ENCODE measurements at regions not wholly inside any gene's neighbourhood (a gene's known extent, or its start where the extent isn't known, plus 50 kb on each side); places are given as distances from the start of the nearest gene placed in this dataset.

DNA sequence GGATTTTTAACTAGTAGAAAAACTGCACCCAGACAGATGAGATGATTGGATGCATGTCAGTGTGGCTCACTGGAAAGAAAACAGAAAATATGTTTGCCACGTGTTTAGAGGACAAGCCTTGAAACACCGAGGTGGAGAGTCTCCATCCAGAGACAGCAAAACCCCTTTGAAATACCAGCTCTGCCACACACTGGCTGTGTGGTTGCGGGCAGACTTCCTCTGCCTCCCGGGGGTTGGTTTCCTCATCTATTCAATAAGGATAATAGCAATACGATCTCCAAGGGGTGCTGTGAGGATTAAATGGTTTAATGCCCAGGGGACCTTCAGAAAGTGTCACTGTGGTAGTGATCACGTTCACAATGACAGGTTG lies 67.2 kb upstream of the PARP1 start (continued):
- TF ChIP-seq, protein P1, sequence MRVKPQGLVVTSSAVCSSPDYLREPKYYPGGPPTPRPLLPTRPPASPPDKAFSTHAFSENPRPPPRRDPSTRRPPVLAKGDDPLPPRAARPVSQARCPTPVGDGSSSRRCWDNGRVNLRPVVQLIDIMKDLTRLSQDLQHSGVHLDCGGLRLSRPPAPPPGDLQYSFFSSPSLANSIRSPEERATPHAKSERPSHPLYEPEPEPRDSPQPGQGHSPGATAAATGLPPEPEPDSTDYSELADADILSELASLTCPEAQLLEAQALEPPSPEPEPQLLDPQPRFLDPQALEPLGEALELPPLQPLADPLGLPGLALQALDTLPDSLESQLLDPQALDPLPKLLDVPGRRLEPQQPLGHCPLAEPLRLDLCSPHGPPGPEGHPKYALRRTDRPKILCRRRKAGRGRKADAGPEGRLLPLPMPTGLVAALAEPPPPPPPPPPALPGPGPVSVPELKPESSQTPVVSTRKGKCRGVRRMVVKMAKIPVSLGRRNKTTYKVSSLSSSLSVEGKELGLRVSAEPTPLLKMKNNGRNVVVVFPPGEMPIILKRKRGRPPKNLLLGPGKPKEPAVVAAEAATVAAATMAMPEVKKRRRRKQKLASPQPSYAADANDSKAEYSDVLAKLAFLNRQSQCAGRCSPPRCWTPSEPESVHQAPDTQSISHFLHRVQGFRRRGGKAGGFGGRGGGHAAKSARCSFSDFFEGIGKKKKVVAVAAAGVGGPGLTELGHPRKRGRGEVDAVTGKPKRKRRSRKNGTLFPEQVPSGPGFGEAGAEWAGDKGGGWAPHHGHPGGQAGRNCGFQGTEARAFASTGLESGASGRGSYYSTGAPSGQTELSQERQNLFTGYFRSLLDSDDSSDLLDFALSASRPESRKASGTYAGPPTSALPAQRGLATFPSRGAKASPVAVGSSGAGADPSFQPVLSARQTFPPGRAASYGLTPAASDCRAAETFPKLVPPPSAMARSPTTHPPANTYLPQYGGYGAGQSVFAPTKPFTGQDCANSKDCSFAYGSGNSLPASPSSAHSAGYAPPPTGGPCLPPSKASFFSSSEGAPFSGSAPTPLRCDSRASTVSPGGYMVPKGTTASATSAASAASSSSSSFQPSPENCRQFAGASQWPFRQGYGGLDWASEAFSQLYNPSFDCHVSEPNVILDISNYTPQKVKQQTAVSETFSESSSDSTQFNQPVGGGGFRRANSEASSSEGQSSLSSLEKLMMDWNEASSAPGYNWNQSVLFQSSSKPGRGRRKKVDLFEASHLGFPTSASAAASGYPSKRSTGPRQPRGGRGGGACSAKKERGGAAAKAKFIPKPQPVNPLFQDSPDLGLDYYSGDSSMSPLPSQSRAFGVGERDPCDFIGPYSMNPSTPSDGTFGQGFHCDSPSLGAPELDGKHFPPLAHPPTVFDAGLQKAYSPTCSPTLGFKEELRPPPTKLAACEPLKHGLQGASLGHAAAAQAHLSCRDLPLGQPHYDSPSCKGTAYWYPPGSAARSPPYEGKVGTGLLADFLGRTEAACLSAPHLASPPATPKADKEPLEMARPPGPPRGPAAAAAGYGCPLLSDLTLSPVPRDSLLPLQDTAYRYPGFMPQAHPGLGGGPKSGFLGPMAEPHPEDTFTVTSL (CRISPR knock-in tag; IDR thresholded peaks at IDR 0.05; ENCODE audit: borderline replicate concordance): no peak
- TF ChIP-seq, protein P2, sequence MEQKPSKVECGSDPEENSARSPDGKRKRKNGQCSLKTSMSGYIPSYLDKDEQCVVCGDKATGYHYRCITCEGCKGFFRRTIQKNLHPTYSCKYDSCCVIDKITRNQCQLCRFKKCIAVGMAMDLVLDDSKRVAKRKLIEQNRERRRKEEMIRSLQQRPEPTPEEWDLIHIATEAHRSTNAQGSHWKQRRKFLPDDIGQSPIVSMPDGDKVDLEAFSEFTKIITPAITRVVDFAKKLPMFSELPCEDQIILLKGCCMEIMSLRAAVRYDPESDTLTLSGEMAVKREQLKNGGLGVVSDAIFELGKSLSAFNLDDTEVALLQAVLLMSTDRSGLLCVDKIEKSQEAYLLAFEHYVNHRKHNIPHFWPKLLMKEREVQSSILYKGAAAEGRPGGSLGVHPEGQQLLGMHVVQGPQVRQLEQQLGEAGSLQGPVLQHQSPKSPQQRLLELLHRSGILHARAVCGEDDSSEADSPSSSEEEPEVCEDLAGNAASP (CRISPR knock-in tag; IDR thresholded peaks at IDR 0.05; ENCODE audit: borderline replicate concordance): no peak
- TF ChIP-seq CBX5 (CRISPR knock-in tag; IDR thresholded peaks at IDR 0.05; ENCODE audit: borderline replicate concordance) (no peak), ATAD3A (CRISPR knock-in tag; IDR thresholded peaks at IDR 0.05) (no peak), DR1 (CRISPR knock-in tag; IDR thresholded peaks at IDR 0.05) (no peak), HNRNPL (IDR thresholded peaks at IDR 0.05; ENCODE audit: low read depth, low read length) (no peak)

DNA sequence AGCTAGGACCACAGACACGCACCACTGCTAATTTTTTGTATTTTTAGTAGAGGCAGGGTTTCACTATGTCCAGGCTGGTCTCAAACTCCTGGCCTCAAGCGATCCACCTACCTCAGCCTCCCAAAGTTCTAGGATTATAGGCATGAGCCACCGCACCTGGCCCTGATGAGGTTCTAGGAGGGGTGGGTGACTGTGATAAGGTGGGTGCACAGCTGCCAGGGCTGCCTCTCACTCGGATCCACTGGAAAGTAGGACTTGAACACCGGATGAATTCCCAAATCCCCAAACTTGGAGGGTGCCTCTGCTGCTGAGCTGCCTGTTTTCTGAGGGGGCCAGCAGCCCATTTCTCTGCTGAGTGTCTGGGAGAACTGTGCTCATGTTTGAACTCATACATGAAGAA lies 68.2 kb upstream of the PARP1 start:
- no peak overlapping the region for H3K4me3 ChIP-seq (replicated peaks in 1 of 3; ENCODE audit: insufficient read depth in 1 of 3, low read depth in 2 of 3, low read length in 3 of 3)
- H3K27me3 ChIP-seq (ENCODE audit: control insufficient read depth in 1 of 2, insufficient read depth in 2 of 2, low read length in 2 of 2): peaks cover 0 to 68% of the 10 kb centered on the region in 2 experiments; a peak in 4 of 5 replicates
- BruUV-seq (replicated peaks): no TSS peak
- WGBS (ENCODE audit: low lambda C conversion rate): 69% methylated on average over 4 of the region's 5 CpGs
- no peak for DNase-seq (ENCODE audit: low spot score)
- CTCF ChIA-PET (ENCODE audit: low intra/inter-chr PET ratio, low total read pairs): no interaction called here
- POLR2A ChIA-PET: no interaction called here
- no peak overlapping the region for H3K9ac ChIP-seq (ENCODE audit: insufficient read depth, low read depth, low read length)
- H3K27ac ChIP-seq (ENCODE audit: extremely low read length, insufficient read depth, low read length): no peak overlapping the region
- no peak for ATAC-seq
- in situ Hi-C loops (cut with HindIII; ENCODE audit: extremely low pct_ligation_motif_present, low pct_unique_long_range_greater_than_20kb) (no loop called here), intact Hi-C loops (cut with micrococcal nuclease; ENCODE audit: unreplicated experiment) (no loop called here)
- H2AFZ ChIP-seq (ENCODE audit: low read length): no peak overlapping the region
- H3K36me3 ChIP-seq (replicated peaks in 1 of 2; ENCODE audit: control insufficient read depth in 1 of 2, insufficient read depth in 2 of 2, low read length in 2 of 2): no peaks in the 10 kb centered on the region
- peaks cover 28% of the 10 kb centered on the region for H3K4me1 ChIP-seq (ENCODE audit: insufficient read depth, low read length)
- no peak for FAIRE-seq
- H3K9me3 ChIP-seq (ENCODE audit: low read length): no peaks in the 10 kb centered on the region
- no peak overlapping the region for H3K4me2 ChIP-seq (ENCODE audit: low read depth, low read length)
- peaks cover 2% of the 10 kb centered on the region; the same call in 1 of the 2 replicates for H4K20me1 ChIP-seq (ENCODE audit: insufficient read depth, low read length)
- no peaks in the 10 kb centered on the region for H3K79me2 ChIP-seq (ENCODE audit: insufficient read depth, low read length)
- TF ChIP-seq ZNF598 (CRISPR knock-in tag; IDR thresholded peaks at IDR 0.05; ENCODE audit: borderline replicate concordance): no peak
- no peak for TF ChIP-seq HOXA3 (CRISPR knock-in tag; IDR thresholded peaks at IDR 0.05)
- no peak for TF ChIP-seq ZNF432 (CRISPR knock-in tag; IDR thresholded peaks at IDR 0.05; ENCODE audit: borderline replicate concordance)
- no peak for TF ChIP-seq ZFP82 (CRISPR knock-in tag; IDR thresholded peaks at IDR 0.05; ENCODE audit: borderline replicate concordance)
- no peak for TF ChIP-seq GTF3A (CRISPR knock-in tag; conservative IDR thresholded peaks at IDR 0.05)
- TF ChIP-seq SMARCE1 (IDR thresholded peaks at IDR 0.05; ENCODE audit: borderline replicate concordance): no peak
- TF ChIP-seq POLR2AphosphoS5 (IDR thresholded peaks at IDR 0.05; ENCODE audit: low read depth, low read length): no peak
- TF ChIP-seq MBD4 (IDR thresholded peaks at IDR 0.05; ENCODE audit: borderline replicate concordance, low read length): no peak
- TF ChIP-seq ZNF614 (CRISPR knock-in tag; IDR thresholded peaks at IDR 0.05; ENCODE audit: borderline replicate concordance): no peak
- no peak for TF ChIP-seq ZKSCAN8 (CRISPR knock-in tag; IDR thresholded peaks at IDR 0.05; ENCODE audit: borderline replicate concordance)
- TF ChIP-seq GABPB1 (CRISPR knock-in tag; IDR thresholded peaks at IDR 0.05): no peak
- TF ChIP-seq, protein P3, sequence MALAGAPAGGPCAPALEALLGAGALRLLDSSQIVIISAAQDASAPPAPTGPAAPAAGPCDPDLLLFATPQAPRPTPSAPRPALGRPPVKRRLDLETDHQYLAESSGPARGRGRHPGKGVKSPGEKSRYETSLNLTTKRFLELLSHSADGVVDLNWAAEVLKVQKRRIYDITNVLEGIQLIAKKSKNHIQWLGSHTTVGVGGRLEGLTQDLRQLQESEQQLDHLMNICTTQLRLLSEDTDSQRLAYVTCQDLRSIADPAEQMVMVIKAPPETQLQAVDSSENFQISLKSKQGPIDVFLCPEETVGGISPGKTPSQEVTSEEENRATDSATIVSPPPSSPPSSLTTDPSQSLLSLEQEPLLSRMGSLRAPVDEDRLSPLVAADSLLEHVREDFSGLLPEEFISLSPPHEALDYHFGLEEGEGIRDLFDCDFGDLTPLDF (CRISPR knock-in tag; IDR thresholded peaks at IDR 0.05): no peak
